KMS-11 (cell line): ENCODE measurements at regions not wholly inside any gene's neighbourhood (a gene's known extent, or its start where the extent isn't known, plus 50 kb on each side); places are given as distances from the start of the nearest gene placed in this dataset.

ENCODE experiments used
- H2AFZ ChIP-seq: fragments of 200-600 bp; sonication (generic); 2 replicates; pipeline ENCODE4 v1.6.1; 2016; ENCODE audit warnings: antibody characterized with exemption, mixed run types, low read depth
- H3K27ac ChIP-seq: fragments of 200-600 bp; sonication (generic); 2 replicates; pipeline ENCODE4 v1.6.1; 2016; ENCODE audit warnings: mild to moderate bottlenecking, mixed run types
- H3K27me3 ChIP-seq: fragments of 200-600 bp; sonication (generic); 2 replicates; pipeline ENCODE4 v1.6.1; 2017; ENCODE audit warnings: mild to moderate bottlenecking, low read depth, mixed run types, moderate library complexity; ENCODE audit not compliant: insufficient read depth
- H3K36me3 ChIP-seq: fragments of 200-600 bp; sonication (generic); 2 replicates; pipeline ENCODE4 v1.6.1; 2017; ENCODE audit warnings: mild to moderate bottlenecking, mixed run types; ENCODE audit not compliant: insufficient read depth
- H3K4me1 ChIP-seq: fragments of 200-600 bp; sonication (generic); 2 replicates; pipeline ENCODE4 v1.6.1; 2016; ENCODE audit warnings: mild to moderate bottlenecking, low read depth, mixed run types; ENCODE audit not compliant: poor library complexity, severe bottlenecking
- H3K4me2 ChIP-seq: fragments of 200-600 bp; sonication (generic); 2 replicates; pipeline ENCODE4 v1.7.0; 2016; ENCODE audit warnings: mild to moderate bottlenecking, mixed run types
- H3K4me3 ChIP-seq: fragments of 200-600 bp; sonication (generic); IDR thresholded peaks from 2 replicates; pipeline ENCODE4 v1.6.1; 2017; ENCODE audit warnings: low read depth, low read length, mixed read lengths; ENCODE audit not compliant: insufficient read depth
- H3K79me2 ChIP-seq: fragments of 200-600 bp; sonication (generic); 2 replicates; pipeline ENCODE4 v1.6.1; 2016; ENCODE audit warnings: low read depth, mixed run types; ENCODE audit not compliant: insufficient read depth
- H3K9ac ChIP-seq: fragments of 200-600 bp; sonication (generic); 2 replicates; pipeline ENCODE4 v1.6.1; 2016; ENCODE audit warnings: mild to moderate bottlenecking, mixed run types
- H4K20me1 ChIP-seq: fragments of 200-600 bp; sonication (generic); 2 replicates; pipeline ENCODE4 v1.6.1; 2016; ENCODE audit warnings: mild to moderate bottlenecking, mixed run types; ENCODE audit not compliant: insufficient read depth
- TF ChIP-seq, protein P1 (sequence below): fragments of 200-600 bp; sonication (generic); conservative IDR thresholded peaks from 2 replicates; pipeline ENCODE4 v1.6.1; 2017; ENCODE audit warnings: low read depth, mild to moderate bottlenecking, antibody characterized with exemption, low read length, moderate library complexity, mixed read lengths

DNA sequence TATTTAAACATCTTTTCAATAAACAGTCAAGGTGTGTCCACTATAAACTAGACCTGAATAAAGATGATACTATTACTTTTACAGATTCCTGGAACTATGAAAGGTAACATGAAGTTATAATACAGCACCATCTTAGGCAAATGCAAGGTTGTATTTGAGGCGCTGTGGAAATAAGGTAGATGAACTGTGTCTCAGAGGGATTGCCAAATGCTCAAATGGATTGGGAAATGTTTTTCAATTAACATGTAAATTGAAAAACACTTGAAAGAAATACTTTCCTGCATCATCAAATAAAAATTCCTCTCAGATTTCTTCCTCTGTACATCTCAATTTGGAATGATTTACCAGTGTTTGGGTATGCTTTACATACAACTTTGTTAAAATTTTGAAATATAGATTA lies 139.4 kb downstream of the DKK1 start:
- Histone ChIP-seq H3K4me3 (no peak overlapping the region), H3K27me3 (no peaks in the 10 kb centered on the region), H3K9ac (no peak overlapping the region), H3K36me3 (no peaks in the 10 kb centered on the region), H3K4me1 (no peaks in the 10 kb centered on the region), H3K79me2 (no peaks in the 10 kb centered on the region), H3K27ac (no peak overlapping the region), H4K20me1 (no peaks in the 10 kb centered on the region), H3K4me2 (no peak overlapping the region), H2AFZ (no peak overlapping the region)
- TF ChIP-seq, protein P1, sequence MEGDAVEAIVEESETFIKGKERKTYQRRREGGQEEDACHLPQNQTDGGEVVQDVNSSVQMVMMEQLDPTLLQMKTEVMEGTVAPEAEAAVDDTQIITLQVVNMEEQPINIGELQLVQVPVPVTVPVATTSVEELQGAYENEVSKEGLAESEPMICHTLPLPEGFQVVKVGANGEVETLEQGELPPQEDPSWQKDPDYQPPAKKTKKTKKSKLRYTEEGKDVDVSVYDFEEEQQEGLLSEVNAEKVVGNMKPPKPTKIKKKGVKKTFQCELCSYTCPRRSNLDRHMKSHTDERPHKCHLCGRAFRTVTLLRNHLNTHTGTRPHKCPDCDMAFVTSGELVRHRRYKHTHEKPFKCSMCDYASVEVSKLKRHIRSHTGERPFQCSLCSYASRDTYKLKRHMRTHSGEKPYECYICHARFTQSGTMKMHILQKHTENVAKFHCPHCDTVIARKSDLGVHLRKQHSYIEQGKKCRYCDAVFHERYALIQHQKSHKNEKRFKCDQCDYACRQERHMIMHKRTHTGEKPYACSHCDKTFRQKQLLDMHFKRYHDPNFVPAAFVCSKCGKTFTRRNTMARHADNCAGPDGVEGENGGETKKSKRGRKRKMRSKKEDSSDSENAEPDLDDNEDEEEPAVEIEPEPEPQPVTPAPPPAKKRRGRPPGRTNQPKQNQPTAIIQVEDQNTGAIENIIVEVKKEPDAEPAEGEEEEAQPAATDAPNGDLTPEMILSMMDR, result no peak

- TF ChIP-seq, protein P1, result no peak
- no peaks in the 10 kb centered on the region for H3K36me3 ChIP-seq
- H3K4me3 ChIP-seq, result no peak overlapping the region
- no peak overlapping the region for H3K27ac ChIP-seq
- H2AFZ ChIP-seq, result no peak overlapping the region
- H3K79me2 ChIP-seq, result no peaks in the 10 kb centered on the region
- H3K27me3 ChIP-seq, result no peaks in the 10 kb centered on the region
- H3K4me2 ChIP-seq, result no peak overlapping the region
- no peaks in the 10 kb centered on the region for H3K4me1 ChIP-seq
- no peak overlapping the region for H3K9ac ChIP-seq
- H4K20me1 ChIP-seq, result no peaks in the 10 kb centered on the region
Measured at GRCh38 chr10:52454491-52454890, 140.4 kb downstream of the DKK1 start.

DNA sequence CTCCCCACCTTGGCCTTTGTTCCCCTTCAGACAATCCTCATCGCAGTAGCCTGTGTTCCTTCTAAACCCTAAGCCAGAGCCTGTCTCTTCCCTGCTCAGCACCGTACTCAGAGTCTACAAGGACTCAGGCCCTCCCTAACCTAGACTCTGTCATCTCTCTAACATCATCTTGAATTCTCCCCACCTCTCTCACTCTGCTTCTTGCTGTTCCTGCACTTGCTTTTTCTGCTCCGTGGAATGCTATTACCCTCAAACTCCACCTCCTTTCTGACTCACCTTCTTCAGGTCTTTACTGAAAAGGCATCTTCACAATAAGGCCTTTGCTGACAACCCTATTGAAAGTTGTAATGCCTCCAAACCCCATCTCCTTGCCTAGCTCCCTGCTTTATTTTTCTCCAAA lies 141.0 kb downstream of the DKK1 start:
- H3K36me3 ChIP-seq, result no peaks in the 10 kb centered on the region
- H3K27me3 ChIP-seq, result no peaks in the 10 kb centered on the region
- H3K79me2 ChIP-seq, result no peaks in the 10 kb centered on the region
- TF ChIP-seq, protein P1, result no peak
- no peak overlapping the region for H3K27ac ChIP-seq
- H3K4me3 ChIP-seq, result no peak overlapping the region
- no peaks in the 10 kb centered on the region for H3K4me1 ChIP-seq
- no peaks in the 10 kb centered on the region for H4K20me1 ChIP-seq
- no peak overlapping the region for H3K4me2 ChIP-seq
- H2AFZ ChIP-seq, result no peak overlapping the region
- H3K9ac ChIP-seq, result no peak overlapping the region

DNA sequence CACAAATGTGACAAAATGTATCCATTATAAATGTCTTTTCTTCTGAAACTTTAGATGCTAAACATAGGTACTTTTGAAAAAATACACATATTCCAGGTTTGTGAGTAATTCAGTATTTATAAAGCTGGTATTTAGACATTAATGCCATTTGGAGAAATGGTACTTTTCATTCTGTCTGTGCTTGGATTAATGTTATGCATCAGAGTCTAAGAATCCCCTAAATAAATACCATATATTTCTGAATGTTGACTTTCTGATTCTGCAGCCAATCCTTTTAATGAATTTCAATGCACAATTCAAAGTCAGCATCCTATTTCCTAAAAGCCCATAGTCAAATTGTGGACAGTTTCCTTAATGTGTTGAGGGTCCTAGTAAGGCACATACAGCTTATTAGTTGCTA lies 145.0 kb downstream of the DKK1 start:
- Histone ChIP-seq H3K9ac (no peak overlapping the region), H4K20me1 (no peaks in the 10 kb centered on the region), H2AFZ (no peak overlapping the region), H3K36me3 (no peaks in the 10 kb centered on the region), H3K4me2 (no peak overlapping the region), H3K4me1 (no peaks in the 10 kb centered on the region), H3K27ac (no peak overlapping the region), H3K4me3 (no peak overlapping the region), H3K79me2 (no peaks in the 10 kb centered on the region), H3K27me3 (no peaks in the 10 kb centered on the region)
- TF ChIP-seq, protein P1, result no peak

DNA sequence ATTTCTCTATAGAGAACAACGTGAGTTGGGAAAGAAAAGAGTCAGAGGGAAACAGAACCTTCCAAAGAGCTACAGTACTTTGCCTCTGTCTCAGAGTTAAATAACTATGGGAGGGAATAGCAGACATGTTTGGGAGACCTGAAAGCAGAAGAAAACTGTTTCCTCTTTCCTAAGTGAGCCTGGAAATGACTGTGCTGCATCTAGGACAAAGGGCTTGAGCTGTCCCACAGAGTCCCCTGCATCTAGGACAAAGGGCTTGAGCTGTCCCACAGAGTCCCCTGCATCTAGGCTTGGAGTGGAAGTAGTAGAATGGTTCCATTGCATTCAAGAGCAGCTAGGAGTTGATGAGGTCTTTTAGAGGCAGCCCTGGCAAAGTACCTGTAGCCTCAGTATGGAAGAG lies 149.7 kb downstream of the DKK1 start:
- TF ChIP-seq, protein P1, result no peak
- Histone ChIP-seq H3K27ac (no peak overlapping the region), H4K20me1 (no peaks in the 10 kb centered on the region), H3K36me3 (no peaks in the 10 kb centered on the region), H3K79me2 (no peaks in the 10 kb centered on the region), H2AFZ (no peak overlapping the region), H3K4me2 (no peak overlapping the region), H3K4me3 (no peak overlapping the region), H3K27me3 (no peaks in the 10 kb centered on the region), H3K4me1 (no peaks in the 10 kb centered on the region), H3K9ac (no peak overlapping the region)
